Subcutaneous abdominal adipose tissue (tissue), 5 donors: ENCODE measurements at regions not wholly inside any gene's neighbourhood (a gene's known extent, or its start where the extent isn't known, plus 50 kb on each side); places are given as distances from the start of the nearest gene placed in this dataset.

Experiments
- H3K27ac ChIP-seq: one replicate; pipeline ENCODE4 v1.7.0; 2013; ENCODE audit warnings: low read depth, mild to moderate bottlenecking, inconsistent platforms, low read length, moderate library complexity
- H3K27me3 ChIP-seq, 5 donors: one replicate each; pipeline ENCODE4 v1.7.0; 2013; ENCODE audit warnings: low read length in 5 of 5, inconsistent platforms in 1 of 5; ENCODE audit not compliant: control insufficient read depth in 5 of 5, insufficient read depth in 4 of 5
- H3K36me3 ChIP-seq, 5 donors: one replicate each; pipeline ENCODE4 v1.7.0; 2013; ENCODE audit warnings: low read length in 5 of 5; ENCODE audit not compliant: control insufficient read depth in 5 of 5, insufficient read depth in 5 of 5
- H3K4me1 ChIP-seq, 5 donors: one replicate each; pipeline ENCODE4 v1.7.0; 2013; ENCODE audit warnings: low read length in 5 of 5, mild to moderate bottlenecking in 3 of 5, moderate library complexity in 1 of 5; ENCODE audit not compliant: control insufficient read depth in 5 of 5, insufficient read depth in 5 of 5
- H3K4me3 ChIP-seq, 5 donors: one replicate each; pipeline ENCODE4 v1.7.0; 2013; ENCODE audit warnings: low read length in 5 of 5, low read depth in 1 of 5
- H3K9ac ChIP-seq, 5 donors: one replicate each; pipeline ENCODE4 v1.7.0; 2013; ENCODE audit warnings: low read length in 5 of 5, mild to moderate bottlenecking in 4 of 5, moderate library complexity in 3 of 5
- H3K9me3 ChIP-seq, 5 donors: one replicate each; pipeline ENCODE4 v1.7.0; 2013; ENCODE audit warnings: low read length in 5 of 5; ENCODE audit not compliant: control insufficient read depth in 5 of 5
- donor health status: healthy.
- donor health status: healthy.
- donor health status: healthy.
- donor health status: healthy.
- donor health status: healthy.

DNA sequence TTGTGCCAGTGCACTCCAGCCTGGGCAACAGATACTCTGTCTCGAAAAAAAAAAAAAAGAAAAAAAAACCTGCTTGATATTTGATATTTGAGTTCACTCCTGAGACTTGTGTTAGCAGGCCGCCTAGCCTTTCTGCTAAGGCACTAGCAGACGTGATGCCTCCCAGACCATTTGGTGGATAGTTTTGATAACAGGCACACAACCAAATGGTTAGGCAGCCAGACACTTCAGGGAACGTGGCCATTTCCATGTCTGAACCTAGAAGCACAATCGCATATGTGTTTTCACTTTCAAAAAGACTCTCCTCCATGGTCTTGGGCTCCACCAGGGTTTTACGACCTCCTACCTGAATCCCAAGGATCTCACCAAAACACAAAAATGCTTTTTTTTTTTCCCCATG, 1319.5 kb downstream of the BRINP3 start:
- Histone ChIP-seq H3K4me1 (no peaks in the 10 kb centered on the region), H3K9me3 (no peaks in the 10 kb centered on the region), H3K36me3 (no peaks in the 10 kb centered on the region)

GRCh38 chr1:189175889-189176288, 1301.8 kb downstream of the BRINP3 start:
- H3K9ac ChIP-seq, result no peak overlapping the region
- no peak overlapping the region for H3K4me3 ChIP-seq
- no peak overlapping the region for H3K27ac ChIP-seq
- no peaks in the 10 kb centered on the region for H3K27me3 ChIP-seq
- no peaks in the 10 kb centered on the region for H3K4me1 ChIP-seq
- peaks cover 0 to 6% (median 4%) of the 10 kb centered on the region in 5 donors for H3K9me3 ChIP-seq
- no peaks in the 10 kb centered on the region for H3K36me3 ChIP-seq

More for the DNA sequence above, 1319.5 kb downstream of the BRINP3 start:
- Histone ChIP-seq H3K4me3 (no peak overlapping the region), H3K27me3 (no peaks in the 10 kb centered on the region), H3K9ac (no peak overlapping the region), H3K27ac (no peak overlapping the region)

DNA sequence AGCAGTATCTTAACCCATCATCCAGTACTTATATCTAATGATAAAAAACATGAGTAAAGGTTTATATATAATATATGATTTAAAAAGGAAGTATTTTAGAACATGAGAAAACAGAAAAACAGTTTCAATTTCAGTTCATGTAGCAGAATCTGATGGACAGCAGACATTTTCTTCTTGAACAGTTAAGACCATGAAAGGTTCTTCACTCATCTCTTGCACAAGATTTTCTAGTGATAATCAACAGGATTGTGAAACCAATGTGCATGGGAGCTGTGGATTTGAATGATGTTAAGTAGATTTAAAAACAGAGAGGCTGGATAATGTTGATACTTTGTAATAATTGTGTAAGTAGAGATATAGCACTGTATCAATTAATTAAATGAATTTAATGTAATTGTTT, 1297.6 kb downstream of the BRINP3 start:
- H3K4me1 ChIP-seq, result no peaks in the 10 kb centered on the region
- H3K9ac ChIP-seq, result no peak overlapping the region
- H3K4me3 ChIP-seq, result no peak overlapping the region
- H3K36me3 ChIP-seq, result no peaks in the 10 kb centered on the region
- peaks cover 0 to 3% (median 0%) of the 10 kb centered on the region in 5 donors for H3K9me3 ChIP-seq
- no peak overlapping the region for H3K27ac ChIP-seq
- no peaks in the 10 kb centered on the region for H3K27me3 ChIP-seq

DNA sequence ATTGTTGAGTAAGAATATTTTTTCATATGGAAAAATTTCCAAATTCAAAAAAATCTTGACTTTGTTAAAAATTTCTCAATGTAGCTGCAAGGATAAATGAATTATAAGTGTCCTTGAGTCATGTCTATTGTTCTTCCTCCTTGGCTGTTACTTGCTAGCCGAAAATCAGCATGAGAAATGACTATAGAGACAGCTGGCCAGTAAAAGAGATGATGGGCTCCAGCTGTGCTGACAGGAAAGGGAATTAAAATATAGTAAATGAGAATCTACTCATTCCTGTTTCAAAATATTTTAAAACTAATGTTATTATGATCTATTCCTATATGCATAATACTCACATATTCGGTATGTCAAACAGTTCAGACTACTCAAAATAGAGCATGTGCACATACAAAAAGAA, 1292.6 kb downstream of the BRINP3 start:
- Histone ChIP-seq H3K9me3 (no peaks in the 10 kb centered on the region), H3K36me3 (no peaks in the 10 kb centered on the region), H3K4me3 (no peak overlapping the region), H3K27ac (no peak overlapping the region), H3K9ac (no peak overlapping the region), H3K27me3 (no peaks in the 10 kb centered on the region), H3K4me1 (no peaks in the 10 kb centered on the region)

DNA sequence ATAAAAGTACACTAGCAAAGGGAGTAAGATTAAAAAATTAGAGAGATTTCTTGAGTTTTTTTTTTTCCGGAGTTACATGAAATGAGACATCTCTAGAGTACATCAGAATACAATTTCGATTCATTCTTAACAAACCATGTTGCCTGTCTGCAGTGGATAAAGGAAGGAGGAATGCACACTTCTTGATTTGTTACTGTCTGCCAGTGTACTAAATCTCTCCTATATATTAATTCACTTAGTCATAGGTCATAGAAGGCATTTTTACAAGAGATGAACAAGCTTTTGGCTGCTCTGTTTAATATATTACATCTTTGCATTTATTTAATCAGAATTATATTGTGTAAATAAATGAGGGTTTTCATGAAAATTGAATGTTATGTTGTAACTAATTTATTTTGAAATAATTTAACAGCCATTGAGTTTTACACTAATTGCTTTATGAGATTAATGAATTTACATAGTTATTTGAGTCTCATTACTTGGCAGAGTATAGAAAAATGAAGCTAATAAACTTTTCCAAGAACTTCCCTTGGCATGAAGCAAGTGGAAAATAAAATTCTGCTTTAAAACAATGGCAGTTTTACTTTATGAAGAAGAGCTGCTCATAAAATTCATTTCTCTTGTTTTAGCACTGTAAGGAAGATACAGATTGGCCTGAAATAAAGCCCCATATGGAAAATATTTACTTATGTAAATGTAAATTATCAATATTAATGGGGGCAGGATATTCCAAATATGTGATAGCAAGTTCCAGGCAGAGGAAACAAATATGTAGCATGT, 1284.7 kb downstream of the BRINP3 start:
- Histone ChIP-seq H3K36me3 (no peaks in the 10 kb centered on the region), H3K9me3 (peaks cover 0 to 2% (median 0%) of the 10 kb centered on the region in 5 donors), H3K9ac (no peak overlapping the region), H3K4me3 (no peak overlapping the region), H3K27ac (no peak overlapping the region), H3K4me1 (no peaks in the 10 kb centered on the region), H3K27me3 (no peaks in the 10 kb centered on the region)

- no peaks in the 10 kb centered on the region for H3K27me3 ChIP-seq
- no peaks in the 10 kb centered on the region for H3K9me3 ChIP-seq
- H3K9ac ChIP-seq, result no peak overlapping the region
- no peaks in the 10 kb centered on the region for H3K4me1 ChIP-seq
- no peak overlapping the region for H3K27ac ChIP-seq
- H3K4me3 ChIP-seq, result no peak overlapping the region
- H3K36me3 ChIP-seq, result no peaks in the 10 kb centered on the region
These were observed 1271.8 kb downstream of the BRINP3 start for GRCh38 chr1:189205863-189206262.

DNA sequence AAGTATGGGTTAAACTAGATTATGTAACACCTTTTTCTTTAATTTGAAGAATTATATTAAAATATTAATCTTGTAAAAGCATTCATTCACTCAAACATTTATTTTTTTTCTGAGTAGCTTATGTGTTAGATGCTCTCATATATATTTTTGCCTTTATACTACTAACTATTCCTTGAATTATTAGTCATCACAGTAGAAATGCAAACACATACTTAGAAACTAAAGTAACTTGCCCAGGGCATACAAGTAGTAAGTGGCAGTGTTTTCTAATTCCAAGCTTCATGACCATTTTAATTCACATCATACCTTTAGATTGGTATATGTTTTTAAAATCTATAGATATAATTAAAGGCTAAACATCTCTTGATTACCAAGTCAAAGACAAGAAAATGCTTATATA, 1271.0 kb downstream of the BRINP3 start:
- H3K27me3 ChIP-seq, result no peaks in the 10 kb centered on the region
- H3K36me3 ChIP-seq, result no peaks in the 10 kb centered on the region
- H3K4me1 ChIP-seq, result no peaks in the 10 kb centered on the region
- H3K9ac ChIP-seq, result no peak overlapping the region
- H3K9me3 ChIP-seq, result no peaks in the 10 kb centered on the region
- H3K27ac ChIP-seq, result no peak overlapping the region
- no peak overlapping the region for H3K4me3 ChIP-seq

GRCh38 chr1:189211742-189212141, 1265.9 kb downstream of the BRINP3 start:
- Histone ChIP-seq H3K36me3 (no peaks in the 10 kb centered on the region), H3K4me3 (no peak overlapping the region), H3K9ac (no peak overlapping the region), H3K9me3 (no peaks in the 10 kb centered on the region), H3K4me1 (no peaks in the 10 kb centered on the region), H3K27me3 (no peaks in the 10 kb centered on the region), H3K27ac (no peak overlapping the region)

DNA sequence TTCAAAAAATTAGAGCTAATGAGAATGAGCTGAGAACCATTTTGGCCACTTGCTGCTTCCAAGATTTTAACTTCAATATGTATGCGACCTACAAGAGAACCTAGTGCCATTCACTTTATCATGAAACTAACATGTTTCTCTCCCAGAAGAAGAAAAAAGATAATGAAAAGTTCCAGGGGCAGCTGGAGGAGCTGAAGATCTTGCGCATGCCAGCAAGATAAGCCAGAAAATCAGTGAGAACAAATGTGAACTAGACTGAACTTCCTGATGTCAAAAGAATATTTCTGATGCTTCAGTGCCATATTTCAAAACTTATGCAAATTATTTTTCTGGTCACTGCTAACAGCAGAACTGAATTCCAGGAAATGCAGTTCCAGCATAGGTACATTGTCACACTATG, 1265.1 kb downstream of the BRINP3 start:
- Histone ChIP-seq H3K27ac (no peak overlapping the region), H3K4me1 (no peaks in the 10 kb centered on the region), H3K36me3 (no peaks in the 10 kb centered on the region), H3K4me3 (no peak overlapping the region), H3K9ac (no peak overlapping the region), H3K27me3 (no peaks in the 10 kb centered on the region), H3K9me3 (no peaks in the 10 kb centered on the region)

- H3K9me3 ChIP-seq, result no peaks in the 10 kb centered on the region
- no peak overlapping the region for H3K4me3 ChIP-seq
- H3K9ac ChIP-seq, result no peak overlapping the region
- H3K27me3 ChIP-seq, result no peaks in the 10 kb centered on the region
- no peaks in the 10 kb centered on the region for H3K4me1 ChIP-seq
- H3K27ac ChIP-seq, result no peak overlapping the region
- no peaks in the 10 kb centered on the region for H3K36me3 ChIP-seq
These were observed 1260.8 kb downstream of the BRINP3 start for GRCh38 chr1:189216886-189217285.
